Progenitor cell of endocrine pancreas (in vitro differentiated cells): ENCODE measurements at regions not wholly inside any gene's neighbourhood (a gene's known extent, or its start where the extent isn't known, plus 50 kb on each side); places are given as distances from the start of the nearest gene placed in this dataset.
A peak's percentile ranks its signal among the peaks of the same experiment; 100 is the strongest.
"Not testable (repeated sequence)": the region's sequence is repeated elsewhere in the genome, so short reads cannot be mapped to it uniquely, and the experiment has no call there.

Experiments used
- DNase-seq: peaks from one replicate; pipeline ENCODE4 v3.0.0; 2021; ENCODE audit warnings: low spot score; ENCODE audit not compliant: unreplicated experiment
- H3K27ac Mint-ChIP-seq: 2 replicates; pipeline ENCODE4 v1.8.0; 2021; ENCODE audit warnings: mild to moderate bottlenecking, moderate library complexity, mixed read lengths
- H3K27me3 Mint-ChIP-seq: 2 replicates; pipeline ENCODE4 v1.8.0; 2021; ENCODE audit warnings: mixed read lengths
- H3K36me3 Mint-ChIP-seq: 2 replicates; pipeline ENCODE4 v1.8.0; 2022; ENCODE audit warnings: mixed read lengths; ENCODE audit not compliant: insufficient read depth
- H3K4me1 Mint-ChIP-seq: 2 replicates; pipeline ENCODE4 v1.8.0; 2021; ENCODE audit warnings: low read depth, mixed read lengths
- H3K4me3 Mint-ChIP-seq: 2 replicates; pipeline ENCODE4 v1.8.0; 2021; ENCODE audit warnings: low read depth, mild to moderate bottlenecking, moderate library complexity, mixed read lengths
- H3K9me3 Mint-ChIP-seq: 2 replicates; pipeline ENCODE4 v1.8.0; 2021; ENCODE audit warnings: low read depth, mixed read lengths
- CTCF ChIP-seq: fragments of 200-600 bp; sonication (generic); IDR thresholded peaks from one replicate; pipeline ENCODE4 v1.5.0; 2021; ENCODE audit warnings: antibody characterized with exemption, mild to moderate bottlenecking; ENCODE audit not compliant: unreplicated experiment

- H3K4me3 Mint-ChIP-seq, H3K36me3 Mint-ChIP-seq, H3K9me3 Mint-ChIP-seq, H3K27ac Mint-ChIP-seq: not testable (repeated sequence)
- peak; percentile 26 for DNase-seq
- Mint-ChIP-seq H3K4me1 (peaks cover 11% of the 10 kb centered on the region), H3K27me3 (peaks cover 32% of the 10 kb centered on the region)
- TF ChIP-seq CTCF, result peak; percentile 71
These were observed 75.9 kb upstream of the ZNF195 start for GRCh38 chr11:3454844-3455243.

- Mint-ChIP-seq H3K4me1 (peaks cover 11% of the 10 kb centered on the region), H3K27me3 (peaks cover 32% of the 10 kb centered on the region)
- H3K4me3 Mint-ChIP-seq, H3K36me3 Mint-ChIP-seq, H3K27ac Mint-ChIP-seq, H3K9me3 Mint-ChIP-seq, DNase-seq: not testable (repeated sequence)
These were observed 74.8 kb upstream of the ZNF195 start for GRCh38 chr11:3453596-3454256.

- not testable (repeated sequence) for DNase-seq, H3K4me1 Mint-ChIP-seq, H3K27ac Mint-ChIP-seq, H3K9me3 Mint-ChIP-seq, H3K4me3 Mint-ChIP-seq, H3K36me3 Mint-ChIP-seq
- H3K27me3 Mint-ChIP-seq, result peaks cover 22% of the 10 kb centered on the region
These were observed 71.9 kb upstream of the ZNF195 start for GRCh38 chr11:3450822-3451221.

GRCh38 chr11:3445535-3445934 lies 66.6 kb upstream of the ZNF195 start:
- not testable (repeated sequence) for H3K36me3 Mint-ChIP-seq, H3K4me1 Mint-ChIP-seq, H3K4me3 Mint-ChIP-seq, H3K27ac Mint-ChIP-seq, H3K9me3 Mint-ChIP-seq, DNase-seq
- H3K27me3 Mint-ChIP-seq, result peaks cover 15% of the 10 kb centered on the region

- H3K27ac Mint-ChIP-seq, H3K36me3 Mint-ChIP-seq, H3K4me3 Mint-ChIP-seq, H3K9me3 Mint-ChIP-seq, DNase-seq, H3K4me1 Mint-ChIP-seq: not testable (repeated sequence)
- peaks cover 20% of the 10 kb centered on the region for H3K27me3 Mint-ChIP-seq
These were observed 65.4 kb upstream of the ZNF195 start for GRCh38 chr11:3444420-3444744.

GRCh38 chr11:3443700-3444419 lies 64.9 kb upstream of the ZNF195 start:
- H3K4me3 Mint-ChIP-seq, H3K36me3 Mint-ChIP-seq, H3K4me1 Mint-ChIP-seq, DNase-seq, H3K27ac Mint-ChIP-seq, H3K9me3 Mint-ChIP-seq: not testable (repeated sequence)
- H3K27me3 Mint-ChIP-seq, result peaks cover 23% of the 10 kb centered on the region

GRCh38 chr11:3437441-3437840 lies 58.5 kb upstream of the ZNF195 start:
- H3K36me3 Mint-ChIP-seq, H3K27ac Mint-ChIP-seq, H3K27me3 Mint-ChIP-seq, DNase-seq, H3K4me1 Mint-ChIP-seq, H3K9me3 Mint-ChIP-seq, H3K4me3 Mint-ChIP-seq: not testable (repeated sequence)

- no peak overlapping the region for H3K4me3 Mint-ChIP-seq
- H3K27ac Mint-ChIP-seq, result no peak overlapping the region
- H3K36me3 Mint-ChIP-seq, result no peaks in the 10 kb centered on the region
- no peak for TF ChIP-seq CTCF
- H3K4me1 Mint-ChIP-seq, result no peaks in the 10 kb centered on the region
- H3K27me3 Mint-ChIP-seq, result peaks cover 8% of the 10 kb centered on the region
- H3K9me3 Mint-ChIP-seq, result no peaks in the 10 kb centered on the region
- DNase-seq, result no peak
These were observed 56.0 kb upstream of the ZNF195 start for GRCh38 chr11:3434976-3435375.

GRCh38 chr11:3429191-3429590 lies 50.2 kb upstream of the ZNF195 start:
- not testable (repeated sequence) for H3K9me3 Mint-ChIP-seq, H3K4me1 Mint-ChIP-seq, H3K4me3 Mint-ChIP-seq, DNase-seq, H3K27ac Mint-ChIP-seq, H3K36me3 Mint-ChIP-seq
- H3K27me3 Mint-ChIP-seq, result peaks cover 30% of the 10 kb centered on the region
